ENCODE measurements at regions not wholly inside any gene's neighbourhood (a gene's known extent, or its start where the extent isn't known, plus 50 kb on each side); places are given as distances from the start of the nearest gene placed in this dataset.
"Not testable (repeated sequence)": the region's sequence is repeated elsewhere in the genome, so short reads cannot be mapped to it uniquely, and the experiment has no call there.

DNA sequence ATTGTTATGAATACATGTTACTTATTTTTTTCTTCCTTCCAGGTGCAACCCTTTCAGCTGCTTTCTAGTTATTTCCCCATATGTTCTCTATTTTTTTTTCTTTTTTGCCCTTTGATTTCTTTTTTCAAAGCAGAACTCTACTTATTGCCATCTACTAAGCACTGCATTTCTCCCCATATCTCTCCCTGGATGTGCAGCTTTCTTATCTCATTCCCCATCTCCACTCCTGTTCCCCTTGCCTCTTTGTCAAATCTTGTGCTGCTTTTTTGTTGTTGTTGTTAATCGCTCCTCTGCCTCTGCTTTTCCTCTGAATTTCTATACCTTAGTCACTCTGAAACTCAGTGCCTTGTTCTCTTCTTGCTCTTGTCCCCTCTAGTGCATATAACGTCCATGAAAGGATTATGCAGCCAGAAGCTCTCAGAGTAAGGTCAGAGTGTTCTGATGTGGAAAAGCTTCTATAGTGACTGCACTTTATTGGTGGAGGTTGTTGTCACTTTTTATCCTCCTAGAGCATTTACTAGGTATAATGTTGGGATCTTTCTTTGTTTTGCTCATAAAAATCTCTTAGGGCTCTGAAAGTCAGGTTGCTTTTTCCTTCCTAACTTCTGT, 51.1 kb upstream of the JADE1 start:
- no peak for DNase-seq

DNA sequence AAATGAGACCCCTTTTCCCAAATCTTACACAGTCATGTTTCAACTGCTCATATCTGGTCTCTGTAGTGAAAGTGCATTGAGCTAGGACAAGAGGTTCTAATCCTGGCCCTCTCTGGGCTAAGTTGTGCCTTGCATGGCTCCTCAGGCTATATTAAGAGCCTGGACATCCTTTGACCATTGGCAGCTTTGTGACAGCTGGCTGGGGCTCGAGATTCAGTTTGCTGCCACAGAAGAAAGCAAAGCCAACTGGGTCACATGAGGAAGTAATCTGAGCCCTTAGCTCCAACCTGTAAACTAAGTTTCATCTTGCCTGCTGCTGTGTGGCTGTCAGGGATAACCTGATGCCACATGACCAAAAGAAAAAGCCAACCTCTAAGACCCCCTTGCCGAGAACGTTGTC, 51.8 kb upstream of the JADE1 start:
- no peak for DNase-seq

DNA sequence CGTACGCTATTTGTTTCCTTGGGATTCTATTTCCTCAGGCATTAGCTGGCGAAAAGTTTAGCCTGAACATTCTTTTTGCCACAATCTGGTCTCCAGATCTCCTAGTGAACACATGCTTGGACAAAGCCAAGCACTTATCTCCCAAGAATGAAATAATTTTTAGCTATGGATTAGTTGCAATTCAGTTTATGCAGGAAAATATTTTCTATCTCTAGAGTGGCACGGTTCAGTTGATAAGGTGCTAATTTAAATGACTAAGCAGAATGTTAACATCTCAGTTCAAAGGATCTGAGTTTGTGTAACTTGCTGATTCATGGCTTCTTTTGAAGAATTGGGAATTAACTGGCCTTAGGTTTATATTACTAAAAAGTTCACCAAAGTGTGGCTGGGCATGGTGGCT, 58.1 kb upstream of the JADE1 start:
- DNase-seq, result no peak

DNA sequence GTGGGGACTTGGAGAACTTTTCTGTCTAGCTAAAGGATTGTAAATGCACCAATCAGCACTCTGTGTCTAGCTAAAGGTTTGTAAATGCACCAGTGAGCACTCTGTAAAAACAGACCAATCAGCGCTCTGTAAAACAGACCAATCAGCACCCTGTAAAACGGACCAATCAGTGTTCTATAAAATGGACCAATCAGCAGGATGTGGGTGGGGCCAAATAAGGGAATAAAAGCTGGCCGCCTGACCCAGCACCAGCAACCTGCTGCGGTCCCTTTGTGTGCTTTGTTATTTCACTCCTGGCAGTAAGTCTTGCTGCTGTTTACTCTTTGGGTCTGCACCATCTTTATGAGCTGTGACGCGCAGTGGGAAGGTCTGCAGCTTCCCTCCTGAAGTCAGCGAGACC, 67.8 kb upstream of the JADE1 start:
- not testable (repeated sequence) for DNase-seq

DNA sequence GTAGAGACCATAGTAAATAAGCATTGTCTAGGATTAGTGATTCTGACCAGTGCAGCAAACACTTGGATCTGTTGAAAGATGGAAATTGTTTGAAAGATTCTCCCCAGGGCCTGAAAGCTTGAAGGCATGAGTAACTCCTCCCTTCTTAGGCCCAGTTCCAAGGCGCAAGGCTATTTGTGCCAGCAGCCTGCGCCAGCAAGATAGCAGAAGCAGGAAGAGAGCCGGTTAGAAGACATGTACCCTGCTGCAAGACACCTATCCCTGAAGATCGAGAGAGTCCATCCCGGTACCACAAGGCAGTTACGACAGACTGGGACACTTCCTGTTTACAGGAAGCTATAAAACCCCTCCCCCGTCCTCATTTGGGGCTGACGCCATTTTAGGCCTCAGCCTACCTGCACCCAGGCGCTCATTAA, 72.4 kb upstream of the JADE1 start:
- no peak for DNase-seq

DNA sequence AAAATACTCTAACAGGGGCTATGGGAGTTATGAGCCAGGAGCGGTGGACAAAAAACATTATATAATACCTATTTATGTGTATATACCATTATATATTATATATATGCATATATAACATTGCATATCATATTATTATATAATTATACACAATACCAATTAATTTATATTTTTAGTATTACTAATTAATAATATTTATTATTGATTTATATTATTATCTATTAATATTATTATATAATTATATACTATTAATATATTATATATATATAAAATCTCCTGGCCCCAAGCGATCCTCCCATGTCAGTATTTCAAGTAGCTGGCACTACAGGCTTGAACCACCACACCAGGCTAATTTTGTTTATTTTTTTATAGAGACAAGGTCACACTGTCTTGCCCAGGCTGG, 73.8 kb upstream of the JADE1 start:
- DNase-seq, result no peak

DNA sequence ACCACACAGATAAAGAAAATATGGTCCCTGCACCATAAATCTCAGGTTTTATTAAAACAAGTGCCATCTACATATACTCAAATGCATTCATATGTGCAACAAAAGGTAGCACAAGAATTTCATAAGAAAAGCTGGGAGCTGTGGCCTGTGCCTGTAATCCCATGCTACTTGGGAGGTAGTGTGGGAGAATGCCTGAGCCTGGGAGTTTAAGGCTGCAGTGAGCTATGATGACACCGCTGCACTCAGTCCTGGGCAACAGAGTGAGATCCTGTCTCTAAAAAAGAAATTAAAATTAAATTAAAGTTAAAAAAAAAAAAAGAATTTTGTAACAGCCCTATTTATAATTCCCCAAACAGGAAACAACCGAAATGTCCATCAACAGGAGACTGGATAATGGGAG, 81.3 kb upstream of the JADE1 start:
- DNase-seq, result no peak

DNA sequence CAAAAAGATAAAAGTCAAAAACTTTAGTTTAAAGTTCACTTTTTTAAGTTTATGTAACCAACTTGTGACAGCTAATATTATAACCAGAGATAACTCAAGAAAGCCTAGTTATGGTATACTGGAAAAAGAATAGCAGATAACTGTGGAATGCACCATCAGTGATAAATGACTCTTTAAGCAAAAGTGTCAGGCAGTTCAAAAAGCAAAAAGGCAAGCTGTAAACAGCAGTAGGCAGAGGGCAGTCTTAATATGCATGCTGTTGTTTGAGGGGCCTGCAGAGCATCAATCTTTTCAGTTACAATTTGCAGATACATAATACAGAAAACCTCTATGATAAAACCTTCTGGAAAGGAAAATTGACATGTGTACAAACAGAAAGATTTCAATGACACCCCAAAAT, 81.8 kb upstream of the JADE1 start:
- DNase-seq, result no peak

DNA sequence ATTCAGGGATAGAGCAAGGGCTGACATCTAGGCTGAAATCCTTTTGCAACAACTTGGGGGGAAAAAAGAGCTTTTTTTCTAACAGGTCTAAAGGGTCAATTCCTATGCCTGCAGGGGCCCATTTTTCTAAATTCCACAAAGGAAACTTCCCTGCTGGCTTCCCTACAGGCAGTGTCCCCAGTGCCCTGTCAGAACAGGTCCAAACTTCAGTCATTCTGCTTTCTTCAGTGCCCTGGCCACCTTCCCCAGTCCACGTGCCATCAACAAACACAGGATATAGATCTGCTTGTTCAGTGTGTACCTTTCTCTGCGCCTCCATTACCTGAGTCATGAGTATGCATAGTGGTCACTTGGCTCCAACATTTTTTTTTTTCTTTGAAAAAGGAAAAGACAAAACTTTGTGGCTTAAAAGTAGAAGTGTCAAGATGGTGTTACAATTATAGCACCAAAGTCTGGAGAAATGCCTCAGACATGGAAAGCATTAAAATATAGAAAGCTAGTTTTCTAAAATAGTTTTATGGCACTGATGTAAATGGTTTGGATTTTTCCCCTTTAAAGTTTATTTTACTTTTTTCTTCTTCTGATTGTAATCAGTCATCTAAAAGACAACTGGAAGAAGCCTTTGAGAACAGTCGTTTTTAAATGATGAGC, 84.0 kb upstream of the JADE1 start:
- DNase-seq, result no peak

DNA sequence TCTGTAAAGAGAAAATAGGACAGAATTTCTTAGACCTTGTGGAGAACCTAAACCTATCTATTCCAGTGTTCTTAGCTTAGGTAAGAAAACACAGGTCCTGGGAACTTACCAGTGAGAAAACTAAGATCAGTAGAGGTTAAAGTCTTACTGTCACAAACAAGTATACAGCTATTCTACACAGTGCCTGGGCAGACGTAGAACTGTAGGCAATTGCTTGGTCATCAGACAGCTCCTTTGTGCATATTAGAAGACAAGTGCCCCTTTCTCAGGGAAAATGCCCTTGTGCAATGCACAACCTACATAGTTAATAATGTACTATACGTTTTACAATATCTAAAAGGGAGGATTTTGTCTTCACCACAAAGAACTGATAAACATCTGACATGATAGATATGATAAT, 86.6 kb upstream of the JADE1 start:
- no peak for DNase-seq

DNA sequence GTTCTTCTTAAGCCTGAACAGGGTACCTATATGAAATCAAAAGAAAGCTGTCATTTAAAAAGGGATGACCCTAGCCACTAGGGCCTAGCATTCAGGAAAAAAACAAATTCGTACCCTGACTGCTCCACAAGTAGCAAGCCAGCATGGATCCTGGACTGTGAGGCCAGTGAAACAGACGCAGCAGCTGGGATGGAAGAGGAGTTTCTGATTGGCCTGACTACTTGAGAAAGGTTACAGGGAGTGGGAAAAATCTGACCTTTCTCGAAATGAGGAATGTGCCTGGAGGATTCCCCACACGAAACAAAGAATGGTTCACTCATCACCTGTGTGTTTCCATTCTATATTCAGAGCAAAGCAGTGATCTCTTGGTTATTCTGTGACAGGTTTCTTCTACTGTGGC, 87.6 kb upstream of the JADE1 start:
- no peak for DNase-seq

DNA sequence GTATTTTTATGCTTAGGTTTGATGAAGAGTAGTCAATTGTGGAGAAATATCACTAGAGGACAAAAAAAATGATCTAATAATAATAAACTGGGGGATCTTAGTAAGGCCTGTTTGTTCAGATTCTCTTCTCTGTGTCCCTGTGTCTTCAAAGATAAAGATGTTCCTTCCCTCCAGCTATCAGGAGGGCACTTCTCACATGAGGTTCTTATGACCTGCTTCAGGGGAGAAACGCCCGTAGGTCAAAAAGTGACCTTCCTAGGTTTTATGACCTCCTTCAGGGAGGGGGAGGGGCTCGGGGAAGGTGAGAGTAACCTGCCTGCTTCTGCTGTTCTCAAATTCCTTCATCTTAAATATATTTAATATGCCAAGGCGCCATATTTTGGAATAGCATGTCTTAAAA, 89.2 kb upstream of the JADE1 start:
- DNase-seq, result no peak

DNA sequence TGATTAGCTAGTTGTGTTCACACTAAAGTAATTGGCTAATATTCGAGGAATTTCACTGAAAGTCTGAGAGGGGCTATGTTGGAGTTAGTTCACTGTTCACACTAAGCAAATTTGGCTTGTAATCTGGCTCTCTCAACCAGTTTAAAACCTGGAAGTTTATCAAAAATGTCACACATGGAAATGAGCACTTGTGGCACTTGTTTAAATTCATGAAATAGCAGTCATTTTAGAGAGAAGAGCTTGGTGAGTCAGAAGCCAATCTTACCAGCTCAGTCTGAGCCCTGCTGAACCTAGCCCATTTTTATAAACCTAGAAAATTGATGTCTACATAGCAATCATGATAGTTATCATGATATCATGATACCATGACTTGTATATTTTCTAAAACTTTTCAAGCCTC, 90.7 kb upstream of the JADE1 start:
- DNase-seq, result no peak

DNA sequence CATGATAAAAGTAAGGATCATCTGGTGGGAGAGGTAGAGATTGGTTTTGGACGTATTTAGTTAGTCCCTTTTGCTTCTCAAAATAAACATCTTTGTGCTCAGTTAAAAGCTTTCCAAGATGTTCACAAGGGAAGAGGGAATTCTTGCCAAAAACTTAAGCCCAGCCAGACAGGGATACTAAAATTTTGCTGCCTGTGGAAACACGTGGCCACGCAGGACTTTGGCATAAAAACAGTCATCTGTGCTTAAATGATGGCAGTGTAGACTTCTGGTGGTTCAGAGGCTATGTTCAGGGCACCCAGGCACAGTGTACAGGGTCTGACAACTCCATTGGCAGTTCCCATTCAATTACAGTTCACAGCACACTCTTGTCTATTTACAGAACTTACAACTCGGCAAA, 93.2 kb upstream of the JADE1 start:
- DNase-seq, result no peak

DNA sequence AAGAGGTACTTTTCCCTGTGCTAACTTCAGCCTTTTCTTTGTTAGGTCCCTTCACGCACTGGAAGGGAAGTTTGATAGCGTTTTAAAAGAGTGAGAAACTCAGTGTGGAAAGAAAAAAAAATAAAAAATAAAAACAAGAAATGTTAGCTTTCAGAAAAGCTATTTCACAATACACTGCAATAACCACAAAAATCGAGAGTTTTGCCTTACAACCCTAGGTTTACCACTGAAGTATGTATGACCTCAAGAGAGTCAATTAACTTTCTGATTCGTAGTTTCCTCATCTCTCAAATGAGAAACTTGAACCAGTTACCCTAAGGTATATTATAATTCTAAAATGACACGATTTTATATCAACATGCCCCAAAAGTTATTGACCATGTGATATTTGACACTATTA, 93.9 kb upstream of the JADE1 start:
- no peak for DNase-seq

DNA sequence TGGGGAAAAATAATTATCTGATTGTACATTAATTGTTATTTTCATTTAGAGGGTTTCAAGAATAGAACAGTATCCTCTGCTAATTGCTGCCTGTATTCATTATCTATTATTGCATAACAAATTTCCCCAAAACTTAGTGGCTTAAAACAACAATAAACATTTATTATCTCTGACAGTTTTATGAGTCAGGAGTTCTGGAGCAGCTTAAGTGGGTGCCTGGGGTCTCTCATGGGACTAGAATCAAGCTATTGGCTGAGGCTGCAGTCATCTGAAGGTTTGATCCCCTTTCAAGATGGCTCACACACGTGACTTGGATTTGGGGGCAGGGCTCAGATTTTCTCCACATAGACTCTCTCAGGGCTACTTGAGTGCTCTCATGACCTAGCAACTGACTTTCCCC, 98.1 kb upstream of the JADE1 start:
- DNase-seq, result no peak

DNA sequence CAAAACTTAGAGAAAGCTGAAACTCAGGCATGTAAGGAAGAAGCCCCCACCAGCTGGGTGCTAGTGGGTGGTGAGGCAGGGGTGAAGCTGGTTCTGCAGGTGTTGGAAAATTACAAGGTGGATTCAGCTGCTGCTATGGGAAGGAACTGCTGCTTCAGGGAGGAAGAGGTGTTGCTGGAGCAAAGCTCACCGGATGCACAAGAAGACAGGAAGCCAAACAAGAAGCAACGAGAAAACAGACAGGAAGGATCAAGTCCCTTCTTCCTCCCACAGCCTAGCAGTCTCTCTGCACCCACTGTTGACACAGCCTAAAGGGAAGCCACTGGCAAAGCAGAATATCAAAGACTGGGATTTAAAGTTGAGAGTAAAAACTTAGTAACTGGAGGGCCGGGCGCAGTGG, 100.2 kb upstream of the JADE1 start:
- DNase-seq, result peak; percentile 7

DNA sequence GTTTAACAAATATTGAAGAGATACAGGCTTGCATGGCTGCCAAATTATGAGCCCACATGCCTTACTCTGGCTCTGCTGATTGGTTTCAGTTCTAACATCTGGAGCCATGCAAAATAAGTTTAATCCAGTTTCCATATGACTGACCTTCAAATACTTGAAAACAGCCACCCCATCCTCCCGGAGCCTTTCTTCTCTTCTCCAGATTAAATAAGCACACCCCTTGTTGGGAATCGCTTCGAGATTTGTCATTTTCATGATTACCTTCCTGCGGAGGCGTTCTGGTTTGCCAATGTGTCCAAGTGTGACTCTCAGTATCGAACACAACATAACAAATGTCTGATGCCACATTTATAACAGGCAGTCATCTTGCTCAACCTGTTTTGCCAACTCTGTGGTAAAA, 101.6 kb upstream of the JADE1 start:
- DNase-seq, result no peak

DNA sequence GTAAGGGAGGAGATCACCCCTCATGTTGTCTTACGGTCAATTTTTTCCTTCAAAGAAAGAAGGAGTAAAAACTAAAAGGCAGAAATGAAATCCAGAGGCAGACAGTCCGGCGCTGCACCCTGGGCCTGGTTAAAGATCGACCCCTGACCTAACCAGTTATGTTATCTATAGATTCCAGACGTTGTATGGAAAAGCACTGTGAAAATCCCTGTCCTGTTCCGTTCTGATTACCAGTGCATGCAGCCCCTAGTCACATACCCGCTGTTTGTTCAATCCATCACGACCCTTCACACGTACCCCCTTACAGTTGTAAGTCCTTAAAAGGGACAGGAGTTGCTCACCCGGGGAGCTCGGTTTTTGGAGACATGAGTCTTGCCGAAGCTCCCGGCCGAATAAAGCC, 105.6 kb upstream of the JADE1 start:
- no peak for DNase-seq

DNA sequence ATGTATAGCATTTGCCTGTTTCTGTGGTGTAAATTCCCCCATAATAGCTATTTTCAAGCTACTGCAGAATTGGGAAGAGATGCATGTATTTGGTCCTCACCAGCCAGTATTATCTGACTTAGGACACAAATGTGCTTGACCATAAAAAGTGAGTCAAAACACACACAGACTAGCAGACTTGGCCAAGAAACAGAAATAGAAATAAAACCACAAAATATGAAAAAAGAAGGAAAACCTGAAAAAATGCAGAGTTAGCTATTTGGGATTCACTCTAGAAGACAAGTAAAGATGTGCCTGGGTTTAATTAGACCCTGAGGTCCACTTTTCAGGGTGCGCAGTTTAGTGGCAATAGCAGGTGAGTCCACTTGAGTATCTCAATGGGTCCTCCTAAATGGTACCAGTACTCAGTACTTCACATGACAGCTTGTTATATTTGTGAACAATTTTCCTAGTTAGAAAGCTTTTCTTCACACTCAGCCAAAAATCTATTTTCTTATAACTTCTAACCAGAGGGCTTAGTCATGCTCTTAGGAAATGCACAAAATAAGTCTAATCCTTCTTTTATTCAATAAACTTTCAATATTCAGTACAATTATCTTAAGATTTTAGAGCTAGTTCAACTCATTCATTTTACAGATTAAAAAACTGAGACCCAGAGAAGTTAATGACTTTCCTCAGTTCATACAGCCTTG, 108.7 kb upstream of the JADE1 start:
- DNase-seq, result no peak

DNA sequence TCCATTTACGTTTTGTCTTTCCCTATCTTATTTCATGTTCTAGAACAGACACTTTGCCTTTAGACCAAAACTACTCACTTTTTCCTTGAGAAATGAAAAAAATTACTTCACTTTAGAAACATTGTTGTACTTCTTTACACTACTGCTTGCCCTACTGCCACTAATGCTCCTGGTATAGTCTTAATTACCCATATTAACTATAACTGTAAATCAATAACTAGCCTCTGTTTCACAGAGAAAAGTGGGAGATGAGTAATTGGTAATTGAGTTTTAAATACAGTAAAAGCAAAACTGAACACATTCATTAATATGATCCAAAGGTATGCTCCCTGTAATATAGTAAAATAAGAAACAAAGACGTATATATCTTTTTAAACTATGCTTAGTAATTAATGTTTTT, 111.1 kb upstream of the JADE1 start:
- DNase-seq, result no peak

DNA sequence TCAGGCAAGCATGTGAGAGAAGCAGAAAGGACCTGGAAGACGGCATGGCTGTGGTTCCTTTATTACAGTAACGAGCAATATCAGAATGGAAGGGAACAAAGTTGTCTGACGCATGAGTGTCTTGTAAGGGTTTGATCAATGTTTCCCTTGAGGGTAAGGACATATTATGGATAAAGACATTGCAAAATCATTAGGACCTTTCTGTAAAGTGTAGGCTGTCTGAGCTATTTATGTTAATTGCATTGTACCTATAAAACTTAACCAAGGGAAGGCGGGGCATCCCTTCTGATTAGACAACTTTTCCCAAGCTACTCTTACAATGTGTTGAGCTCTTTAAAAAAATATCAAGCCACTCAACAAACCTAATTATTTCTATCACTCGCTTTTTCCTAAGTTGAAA, 112.2 kb upstream of the JADE1 start:
- no peak for DNase-seq

DNA sequence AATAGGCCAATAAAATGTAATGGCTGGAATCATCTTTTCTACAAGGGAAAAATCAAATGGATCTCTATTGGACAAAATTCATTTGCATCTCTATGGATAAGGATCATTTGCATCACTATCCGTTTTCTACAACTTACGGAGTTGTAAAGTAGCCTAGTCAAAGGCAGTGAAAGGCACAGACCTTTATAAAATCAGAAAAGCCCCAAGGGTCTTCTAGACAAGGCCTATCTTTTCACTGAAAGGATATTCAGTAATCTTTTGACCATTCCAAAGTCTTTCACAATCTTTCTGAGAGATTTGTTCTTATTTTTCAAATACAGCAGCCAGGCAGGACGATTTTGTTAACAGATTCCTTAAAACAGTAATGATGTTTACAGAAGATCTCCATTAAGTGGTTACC, 119.5 kb upstream of the JADE1 start:
- no peak for DNase-seq

DNA sequence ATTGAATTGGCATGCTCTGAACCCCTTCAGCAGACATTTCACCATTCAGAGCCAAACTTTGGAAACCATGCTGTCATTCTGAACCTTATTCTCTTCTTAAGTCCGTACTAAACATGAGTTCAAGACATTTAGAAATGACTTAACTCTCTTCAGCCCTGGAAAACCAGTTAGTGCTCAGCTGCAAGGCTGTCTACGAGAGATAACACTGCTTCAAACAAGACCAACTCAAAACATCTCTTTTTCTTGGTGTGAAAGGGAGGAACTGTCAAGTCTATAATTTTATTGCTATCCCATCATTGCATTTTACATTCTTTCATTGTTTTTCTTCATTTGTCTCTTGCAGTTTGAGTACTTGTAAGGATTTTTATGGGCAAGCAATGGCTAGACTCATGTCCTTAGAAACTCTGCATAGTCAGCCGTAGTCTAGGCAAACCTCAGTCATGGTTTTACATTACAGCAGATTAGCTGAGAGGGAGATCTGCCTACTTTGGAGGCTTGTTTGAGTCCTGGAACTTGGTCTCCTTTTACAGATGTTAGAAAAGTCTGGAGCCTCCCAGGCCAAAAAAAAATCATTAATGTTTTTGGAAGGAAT, 120.6 kb upstream of the JADE1 start:
- DNase-seq, result no peak

All from stimulated activated CD4-positive, alpha-beta T cell treated with anti-CD3 and anti-CD28 coated beads, Interleukin-15, amount 100 ng/mL, for 24 hours (primary cell).